Upper lobe of left lung (tissue), 4 donors: ENCODE measurements at regions not wholly inside any gene's neighbourhood (a gene's known extent, or its start where the extent isn't known, plus 50 kb on each side); places are given as distances from the start of the nearest gene placed in this dataset.

ENCODE experiments used
- CTCF ChIP-seq, 6 experiments: fragments of 450-650 bp in 4 of 6; fragments of 200-600 bp in 2 of 6; sonication (generic) in 2 of 6; IDR thresholded peaks; one replicate each; pipeline ENCODE4 v1.5.1; 2016 to 2019; ENCODE audit warnings: antibody characterized with exemption in 6 of 6
- POLR2AphosphoS5 ChIP-seq, 2 donors: sonication (generic); formaldehyde crosslinking; IDR thresholded peaks; one replicate each; pipeline ENCODE4 v1.5.1; 2017; ENCODE audit warnings: antibody characterized with exemption in 2 of 2

GRCh38 chr1:81420760-81421159 is 380.0 kb upstream of the ADGRL2 start:
- TF ChIP-seq CTCF (IDR thresholded peaks at IDR 0.05): no peak
- no peak for TF ChIP-seq POLR2AphosphoS5 (IDR thresholded peaks at IDR 0.05)
